ENCODE measurements at regions not wholly inside any gene's neighbourhood (a gene's known extent, or its start where the extent isn't known, plus 50 kb on each side); places are given as distances from the start of the nearest gene placed in this dataset.

DNA sequence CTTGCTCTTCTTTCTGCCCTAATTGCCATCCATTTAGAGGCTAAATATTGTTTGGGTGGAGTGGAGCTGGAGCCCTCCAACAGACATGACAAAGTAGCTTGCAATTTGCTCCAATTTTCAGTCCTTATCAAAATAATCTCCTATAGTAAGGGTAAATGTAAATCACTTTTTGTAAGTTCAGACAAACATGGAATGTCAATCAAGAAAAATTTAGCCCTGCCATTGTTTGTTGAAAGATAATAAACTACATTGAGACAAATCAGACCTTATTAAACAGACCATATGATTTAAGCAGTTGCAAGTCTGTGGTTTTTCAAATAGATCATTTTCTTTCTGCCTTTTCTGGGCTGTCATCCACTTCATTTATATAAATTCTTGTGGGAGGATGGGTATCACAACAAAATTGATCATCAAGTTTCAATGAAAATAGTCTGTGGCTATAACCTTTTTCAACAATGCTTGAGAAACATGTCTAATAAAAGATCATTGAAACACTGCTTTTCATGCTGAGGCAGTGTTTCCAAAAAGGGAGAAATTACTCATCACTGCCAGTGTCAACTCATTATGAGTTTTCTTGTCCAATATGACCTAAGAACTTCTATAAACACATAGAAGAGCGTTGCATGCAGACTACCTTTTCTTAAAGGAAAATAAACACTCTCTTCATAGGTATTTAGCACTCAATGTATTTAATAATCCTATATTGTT, 1152.0 kb upstream of the B3GALT2 start:
- no peaks in the 10 kb centered on the region for H3K9me3 ChIP-seq (ENCODE audit: control insufficient read depth, low read length)
- no peak overlapping the region for H3K27ac ChIP-seq (ENCODE audit: low read depth, low read length)
- no peak overlapping the region for H3K9ac ChIP-seq (ENCODE audit: extremely low read depth, low read length, poor library complexity, severe bottlenecking)
- no peaks in the 10 kb centered on the region for H3K27me3 ChIP-seq (ENCODE audit: control insufficient read depth, insufficient read depth, low read length, poor library complexity, severe bottlenecking)
- H3K4me3 ChIP-seq (ENCODE audit: low read length): no peak overlapping the region
- H3K4me1 ChIP-seq (ENCODE audit: control insufficient read depth, insufficient read depth, low read length): no peaks in the 10 kb centered on the region
- no peaks in the 10 kb centered on the region for H3K36me3 ChIP-seq (ENCODE audit: control insufficient read depth, insufficient read depth, low read length)
- no peaks in the 10 kb centered on the region for H3K4me1 Mint-ChIP-seq
- H3K36me3 Mint-ChIP-seq (ENCODE audit: low read depth): no peaks in the 10 kb centered on the region
- TF ChIP-seq, protein P1, sequence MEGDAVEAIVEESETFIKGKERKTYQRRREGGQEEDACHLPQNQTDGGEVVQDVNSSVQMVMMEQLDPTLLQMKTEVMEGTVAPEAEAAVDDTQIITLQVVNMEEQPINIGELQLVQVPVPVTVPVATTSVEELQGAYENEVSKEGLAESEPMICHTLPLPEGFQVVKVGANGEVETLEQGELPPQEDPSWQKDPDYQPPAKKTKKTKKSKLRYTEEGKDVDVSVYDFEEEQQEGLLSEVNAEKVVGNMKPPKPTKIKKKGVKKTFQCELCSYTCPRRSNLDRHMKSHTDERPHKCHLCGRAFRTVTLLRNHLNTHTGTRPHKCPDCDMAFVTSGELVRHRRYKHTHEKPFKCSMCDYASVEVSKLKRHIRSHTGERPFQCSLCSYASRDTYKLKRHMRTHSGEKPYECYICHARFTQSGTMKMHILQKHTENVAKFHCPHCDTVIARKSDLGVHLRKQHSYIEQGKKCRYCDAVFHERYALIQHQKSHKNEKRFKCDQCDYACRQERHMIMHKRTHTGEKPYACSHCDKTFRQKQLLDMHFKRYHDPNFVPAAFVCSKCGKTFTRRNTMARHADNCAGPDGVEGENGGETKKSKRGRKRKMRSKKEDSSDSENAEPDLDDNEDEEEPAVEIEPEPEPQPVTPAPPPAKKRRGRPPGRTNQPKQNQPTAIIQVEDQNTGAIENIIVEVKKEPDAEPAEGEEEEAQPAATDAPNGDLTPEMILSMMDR (conservative IDR thresholded peaks at IDR 0.05): no peak
- H3K4me3 Mint-ChIP-seq: no peak overlapping the region
- H3K27ac Mint-ChIP-seq: no peak overlapping the region
- no peaks in the 10 kb centered on the region for H3K9me3 Mint-ChIP-seq
- WGBS, 2 experiments (ENCODE audit: insufficient coverage in 1 of 2, insufficient read length in 1 of 2): 67% methylated on average over 1 of the region's 1 CpG; no CpG with 5 or more reads in 1 of the 2 experiments
- no peaks in the 10 kb centered on the region for H3K27me3 Mint-ChIP-seq (ENCODE audit: insufficient read depth)
- DNase-seq: no peak

DNA sequence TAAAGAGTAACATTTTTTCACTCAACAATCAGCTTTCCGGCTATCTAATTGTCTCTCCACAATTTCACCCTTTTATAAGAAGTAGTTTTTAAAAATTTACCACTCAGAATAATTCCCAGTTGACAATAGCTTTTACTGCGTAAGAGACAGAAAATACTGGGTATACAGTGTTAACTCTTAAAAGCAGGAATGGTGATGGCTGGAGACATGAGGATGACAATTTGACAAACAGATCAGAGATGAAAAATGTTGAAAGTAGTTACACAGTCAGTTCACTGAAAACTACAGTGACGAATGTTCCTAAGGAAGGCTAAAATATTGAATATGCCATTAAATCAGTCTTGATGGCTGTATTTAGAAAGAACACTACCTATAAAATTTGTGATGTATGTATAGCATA, 1146.8 kb upstream of the B3GALT2 start:
- TF ChIP-seq, protein P1 (conservative IDR thresholded peaks at IDR 0.05): no peak
- DNase-seq: no peak
- no peaks in the 10 kb centered on the region for H3K4me1 Mint-ChIP-seq
- no peak overlapping the region for H3K4me3 Mint-ChIP-seq
- no peak overlapping the region for H3K27ac Mint-ChIP-seq
- Histone ChIP-seq H3K9me3 (ENCODE audit: control insufficient read depth, low read length) (no peaks in the 10 kb centered on the region), H3K36me3 (ENCODE audit: control insufficient read depth, insufficient read depth, low read length) (no peaks in the 10 kb centered on the region), H3K27ac (ENCODE audit: low read depth, low read length) (no peak overlapping the region), H3K4me3 (ENCODE audit: low read length) (no peak overlapping the region), H3K27me3 (ENCODE audit: control insufficient read depth, insufficient read depth, low read length, poor library complexity, severe bottlenecking) (no peaks in the 10 kb centered on the region), H3K9ac (ENCODE audit: extremely low read depth, low read length, poor library complexity, severe bottlenecking) (no peak overlapping the region), H3K4me1 (ENCODE audit: control insufficient read depth, insufficient read depth, low read length) (no peaks in the 10 kb centered on the region)
- H3K27me3 Mint-ChIP-seq (ENCODE audit: insufficient read depth): no peaks in the 10 kb centered on the region
- 84 to 94% methylated on average over 2 to 3 of the region's 3 CpGs for WGBS, 2 experiments (ENCODE audit: insufficient coverage in 1 of 2, insufficient read length in 1 of 2)
- no peaks in the 10 kb centered on the region for H3K9me3 Mint-ChIP-seq
- no peaks in the 10 kb centered on the region for H3K36me3 Mint-ChIP-seq (ENCODE audit: low read depth)

DNA sequence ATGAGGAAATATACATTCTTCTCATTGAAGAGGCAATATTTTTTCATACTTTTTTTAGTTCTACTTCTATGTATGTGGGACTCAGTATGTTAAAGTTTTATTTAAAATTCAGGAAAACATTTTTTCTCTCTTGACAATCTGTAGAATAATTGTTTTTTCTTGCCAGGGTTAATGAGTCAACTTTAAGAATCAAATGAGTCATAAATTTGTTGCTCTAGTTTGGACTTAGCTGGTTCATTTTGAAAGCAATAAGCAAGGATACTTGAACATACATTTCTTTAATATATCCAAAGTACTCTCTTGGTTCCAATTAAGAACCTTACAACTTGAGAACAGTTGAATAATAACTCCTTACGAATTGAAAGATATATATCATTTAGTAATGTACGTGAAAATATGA, 1145.3 kb upstream of the B3GALT2 start:
- no peaks in the 10 kb centered on the region for H3K9me3 ChIP-seq (ENCODE audit: control insufficient read depth, low read length)
- Mint-ChIP-seq H3K27me3 (ENCODE audit: insufficient read depth) (no peaks in the 10 kb centered on the region), H3K27ac (no peak overlapping the region), H3K4me1 (no peaks in the 10 kb centered on the region), H3K9me3 (no peaks in the 10 kb centered on the region), H3K4me3 (no peak overlapping the region), H3K36me3 (ENCODE audit: low read depth) (no peaks in the 10 kb centered on the region)
- TF ChIP-seq, protein P1 (conservative IDR thresholded peaks at IDR 0.05): no peak
- H3K4me3 ChIP-seq (ENCODE audit: low read length): no peak overlapping the region
- H3K27ac ChIP-seq (ENCODE audit: low read depth, low read length): no peak overlapping the region
- H3K27me3 ChIP-seq (ENCODE audit: control insufficient read depth, insufficient read depth, low read length, poor library complexity, severe bottlenecking): no peaks in the 10 kb centered on the region
- no peak overlapping the region for H3K9ac ChIP-seq (ENCODE audit: extremely low read depth, low read length, poor library complexity, severe bottlenecking)
- no peaks in the 10 kb centered on the region for H3K36me3 ChIP-seq (ENCODE audit: control insufficient read depth, insufficient read depth, low read length)
- H3K4me1 ChIP-seq (ENCODE audit: control insufficient read depth, insufficient read depth, low read length): no peaks in the 10 kb centered on the region
- 75% methylated on average over 1 of the region's 2 CpGs; no CpG with 5 or more reads in 1 of the 2 experiments for WGBS, 2 experiments (ENCODE audit: insufficient coverage in 1 of 2, insufficient read length in 1 of 2)
- no peak for DNase-seq
